ENCODE measurements at regions not wholly inside any gene's neighbourhood (a gene's known extent, or its start where the extent isn't known, plus 50 kb on each side); places are given as distances from the start of the nearest gene placed in this dataset.

DNA sequence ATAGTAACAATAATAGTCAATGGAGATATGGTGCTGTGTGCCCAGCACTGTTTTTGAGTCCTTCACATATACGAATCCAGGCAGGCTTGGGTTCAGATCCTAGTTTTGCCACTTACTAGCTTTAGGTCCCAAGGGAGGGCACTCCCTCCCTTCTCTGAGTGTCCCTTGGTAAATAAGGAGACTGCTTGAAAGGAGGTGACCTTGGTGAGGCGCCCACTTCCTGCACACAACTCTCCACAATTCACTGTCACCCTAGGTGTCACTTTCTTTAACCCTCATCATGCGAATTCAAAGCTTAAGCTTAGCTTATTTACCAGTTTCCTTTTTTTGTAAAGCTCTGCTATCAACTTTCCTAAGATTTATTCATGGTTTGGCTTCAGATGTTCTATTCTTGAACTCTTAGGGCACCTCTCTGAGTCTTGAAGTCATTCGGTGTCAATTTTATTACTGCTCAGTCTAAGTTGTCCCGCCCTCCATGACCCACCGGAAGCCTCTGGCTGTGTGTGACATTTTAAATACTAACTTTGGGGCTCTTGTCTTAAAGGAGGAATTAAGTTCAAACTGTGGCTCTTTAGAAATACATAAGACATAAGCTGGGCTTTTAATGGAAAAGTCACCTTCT, 170.7 kb upstream of the ZNF618 start:
- H3K27me3 ChIP-seq = no peaks in the 10 kb centered on the region
- DNase-seq = no peak
- no peak overlapping the region for H3K4me3 ChIP-seq
- TF ChIP-seq, protein P1, sequence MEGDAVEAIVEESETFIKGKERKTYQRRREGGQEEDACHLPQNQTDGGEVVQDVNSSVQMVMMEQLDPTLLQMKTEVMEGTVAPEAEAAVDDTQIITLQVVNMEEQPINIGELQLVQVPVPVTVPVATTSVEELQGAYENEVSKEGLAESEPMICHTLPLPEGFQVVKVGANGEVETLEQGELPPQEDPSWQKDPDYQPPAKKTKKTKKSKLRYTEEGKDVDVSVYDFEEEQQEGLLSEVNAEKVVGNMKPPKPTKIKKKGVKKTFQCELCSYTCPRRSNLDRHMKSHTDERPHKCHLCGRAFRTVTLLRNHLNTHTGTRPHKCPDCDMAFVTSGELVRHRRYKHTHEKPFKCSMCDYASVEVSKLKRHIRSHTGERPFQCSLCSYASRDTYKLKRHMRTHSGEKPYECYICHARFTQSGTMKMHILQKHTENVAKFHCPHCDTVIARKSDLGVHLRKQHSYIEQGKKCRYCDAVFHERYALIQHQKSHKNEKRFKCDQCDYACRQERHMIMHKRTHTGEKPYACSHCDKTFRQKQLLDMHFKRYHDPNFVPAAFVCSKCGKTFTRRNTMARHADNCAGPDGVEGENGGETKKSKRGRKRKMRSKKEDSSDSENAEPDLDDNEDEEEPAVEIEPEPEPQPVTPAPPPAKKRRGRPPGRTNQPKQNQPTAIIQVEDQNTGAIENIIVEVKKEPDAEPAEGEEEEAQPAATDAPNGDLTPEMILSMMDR (IDR thresholded peaks at IDR 0.05) = no peak
- H3K9me3 ChIP-seq = no peaks in the 10 kb centered on the region
- H3K4me1 ChIP-seq = no peaks in the 10 kb centered on the region
- H3K9ac ChIP-seq (ENCODE audit: low read depth in 2 of 2, low read length in 2 of 2) = no peak overlapping the region
- no peak overlapping the region for H3K27ac ChIP-seq
- intact Hi-C loops (cut with DNase I) = no loop called here
- H3K36me3 ChIP-seq = no peaks in the 10 kb centered on the region

DNA sequence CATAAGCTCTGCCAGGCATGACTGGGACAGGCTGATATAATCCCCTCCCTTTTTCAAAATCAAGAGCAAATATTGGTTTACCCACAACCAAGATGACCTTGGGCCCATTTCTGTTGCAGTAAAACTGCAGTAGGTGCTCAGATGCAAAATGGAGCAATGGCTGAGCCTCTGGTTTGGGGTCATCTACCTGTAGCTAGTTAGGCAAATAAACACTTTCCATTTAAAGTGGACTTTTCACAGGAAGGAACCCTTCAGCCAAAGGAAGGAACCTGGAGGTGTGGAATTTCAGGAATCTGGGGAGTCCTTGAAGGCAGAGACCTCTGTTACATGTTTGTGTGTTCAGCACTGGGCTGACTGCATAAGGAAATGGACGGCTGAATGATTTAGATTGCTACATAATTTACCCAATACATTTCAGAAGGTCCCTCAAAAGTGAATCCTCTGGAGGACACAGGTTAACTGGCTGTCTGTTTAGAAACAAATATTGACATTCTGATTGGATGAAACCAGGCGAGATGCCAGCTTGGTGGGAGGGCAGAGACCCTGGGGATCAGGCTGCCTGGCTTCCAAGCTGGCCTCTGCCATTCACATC, 170.1 kb upstream of the ZNF618 start:
- intact Hi-C loops (cut with DNase I) = no loop called here
- Histone ChIP-seq H3K4me3 (no peak overlapping the region), H3K27me3 (no peaks in the 10 kb centered on the region), H3K4me1 (no peaks in the 10 kb centered on the region), H3K36me3 (no peaks in the 10 kb centered on the region), H3K27ac (no peak overlapping the region), H3K9ac (ENCODE audit: low read depth in 2 of 2, low read length in 2 of 2) (no peak overlapping the region), H3K9me3 (no peaks in the 10 kb centered on the region)
- peak; percentile 10 for DNase-seq
- TF ChIP-seq, protein P1 (IDR thresholded peaks at IDR 0.05) = no peak

DNA sequence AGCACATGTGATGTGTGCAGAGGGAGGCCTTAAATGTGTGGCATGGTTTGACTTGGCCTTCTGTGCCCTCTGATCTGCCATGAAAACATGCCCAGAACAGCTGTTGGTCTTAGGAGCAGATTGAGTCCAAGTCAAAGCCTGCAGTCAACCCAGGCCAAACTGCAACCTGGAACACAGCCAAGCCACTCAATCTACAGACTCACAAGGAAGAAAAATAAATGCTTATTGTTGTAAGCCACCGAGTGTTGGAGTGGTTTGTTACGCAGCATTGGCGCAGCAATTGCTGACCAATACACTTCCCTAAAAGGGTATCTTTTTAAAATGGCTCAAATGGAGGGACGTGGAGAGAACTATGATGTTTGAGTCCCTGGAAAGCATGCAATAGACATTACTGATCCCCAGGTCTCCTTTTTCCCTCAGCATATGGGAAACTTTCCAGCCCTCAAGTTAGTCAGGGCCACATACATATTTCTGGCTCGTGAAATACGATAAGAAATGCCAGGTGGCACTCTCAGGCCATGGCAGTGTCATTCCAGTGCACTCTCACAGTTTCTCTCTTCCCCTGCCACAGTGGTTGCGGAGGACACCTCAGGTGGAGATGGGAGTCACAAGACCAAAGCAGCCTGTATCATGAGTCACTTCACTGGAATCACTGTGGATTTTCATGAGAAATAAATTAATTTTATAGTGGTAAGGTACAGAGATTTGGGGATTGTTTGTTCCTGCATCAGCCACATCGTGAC, 168.0 kb upstream of the ZNF618 start:
- no peak overlapping the region for H3K27ac ChIP-seq
- no peaks in the 10 kb centered on the region for H3K36me3 ChIP-seq
- intact Hi-C loops (cut with DNase I) = no loop called here
- no peaks in the 10 kb centered on the region for H3K9me3 ChIP-seq
- TF ChIP-seq, protein P1 (IDR thresholded peaks at IDR 0.05) = no peak
- H3K4me1 ChIP-seq = no peaks in the 10 kb centered on the region
- DNase-seq = peak; percentile 6
- no peak overlapping the region for H3K9ac ChIP-seq (ENCODE audit: low read depth in 2 of 2, low read length in 2 of 2)
- no peaks in the 10 kb centered on the region for H3K27me3 ChIP-seq
- H3K4me3 ChIP-seq = no peak overlapping the region

DNA sequence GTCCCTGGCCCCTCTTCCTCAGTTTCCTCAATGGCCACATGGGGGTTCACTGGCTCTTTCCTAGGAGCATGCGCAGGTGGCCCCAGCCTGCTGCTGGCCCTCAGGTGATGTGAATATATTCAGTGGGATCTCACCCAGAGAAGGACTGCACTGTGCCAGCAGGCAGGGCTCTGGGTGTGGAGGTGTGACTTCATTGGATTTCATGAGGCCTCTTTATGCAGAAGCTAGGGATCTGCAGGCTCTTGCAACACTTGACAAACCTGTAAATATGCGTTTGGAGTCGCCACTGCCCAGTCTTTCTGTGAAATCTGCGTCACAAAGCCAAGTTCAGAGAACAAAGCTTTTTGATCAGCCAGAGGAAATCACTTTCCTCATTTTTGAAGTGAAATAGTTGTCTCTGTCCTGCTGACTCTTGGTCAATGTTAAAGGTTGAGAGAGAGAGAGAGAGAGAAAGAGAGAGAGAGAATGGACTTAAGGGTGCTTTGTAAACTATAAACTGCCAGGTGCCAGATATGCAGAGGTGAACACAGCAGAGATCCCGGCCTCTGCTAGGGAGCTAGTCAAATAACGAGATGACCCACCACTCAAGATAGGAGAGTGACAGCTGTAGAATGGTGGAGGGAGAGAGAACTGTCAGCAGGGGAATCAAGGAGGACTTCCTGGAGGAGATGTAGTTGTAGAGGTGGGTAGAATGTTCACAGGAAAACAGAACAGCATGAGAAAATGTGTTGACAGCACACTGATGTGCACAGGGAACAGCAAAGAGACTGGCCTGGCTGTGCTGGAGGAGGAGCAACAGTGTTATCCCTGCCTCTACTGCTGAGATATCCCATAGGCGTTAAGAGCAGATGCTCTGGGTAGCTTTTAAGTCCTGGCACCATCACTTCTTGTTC, 167.0 kb upstream of the ZNF618 start:
- Histone ChIP-seq H3K4me1 (no peaks in the 10 kb centered on the region), H3K9me3 (no peaks in the 10 kb centered on the region), H3K27ac (no peak overlapping the region), H3K9ac (ENCODE audit: low read depth in 2 of 2, low read length in 2 of 2) (no peak overlapping the region), H3K27me3 (no peaks in the 10 kb centered on the region), H3K4me3 (no peak overlapping the region), H3K36me3 (no peaks in the 10 kb centered on the region)
- intact Hi-C loops (cut with DNase I) = no loop called here
- TF ChIP-seq, protein P1 (IDR thresholded peaks at IDR 0.05) = no peak
- peak; percentile 11 for DNase-seq

DNA sequence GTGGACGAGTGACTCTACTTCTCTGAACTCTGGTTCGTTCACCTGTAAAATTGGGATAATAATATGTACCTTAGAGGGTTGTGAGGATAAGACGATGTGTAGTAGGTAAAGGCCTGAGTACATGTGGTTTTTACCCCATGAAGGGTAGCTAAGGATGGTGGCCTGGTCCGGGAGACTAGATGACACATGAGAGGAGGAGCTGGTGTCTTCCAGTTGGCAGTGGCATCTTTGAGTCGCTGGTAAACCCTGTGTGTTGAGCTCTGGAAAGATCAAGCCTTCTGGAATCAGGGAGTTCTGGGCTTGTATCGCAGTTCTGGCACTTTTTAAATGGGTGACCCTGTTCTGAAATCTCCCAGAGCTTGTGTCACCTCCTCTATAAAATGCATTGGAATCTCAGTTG, 166.4 kb upstream of the ZNF618 start:
- no peak overlapping the region for H3K9ac ChIP-seq (ENCODE audit: low read depth in 2 of 2, low read length in 2 of 2)
- no peaks in the 10 kb centered on the region for H3K36me3 ChIP-seq
- no peaks in the 10 kb centered on the region for H3K4me1 ChIP-seq
- TF ChIP-seq, protein P1 (IDR thresholded peaks at IDR 0.05) = no peak
- intact Hi-C loops (cut with DNase I) = no loop called here
- H3K9me3 ChIP-seq = no peaks in the 10 kb centered on the region
- no peak overlapping the region for H3K27ac ChIP-seq
- H3K27me3 ChIP-seq = no peaks in the 10 kb centered on the region
- peak; percentile 1 for DNase-seq
- no peak overlapping the region for H3K4me3 ChIP-seq
